Raji (cell line): ENCODE measurements at regions not wholly inside any gene's neighbourhood (a gene's known extent, or its start where the extent isn't known, plus 50 kb on each side); places are given as distances from the start of the nearest gene placed in this dataset.

Experiments
- POLR2A ChIP-seq: IDR thresholded peaks from 2 replicates; pipeline ENCODE4 v1.6.1; 2011; ENCODE audit warnings: low read depth, low read length, control low read depth; ENCODE audit not compliant: insufficient read depth

DNA sequence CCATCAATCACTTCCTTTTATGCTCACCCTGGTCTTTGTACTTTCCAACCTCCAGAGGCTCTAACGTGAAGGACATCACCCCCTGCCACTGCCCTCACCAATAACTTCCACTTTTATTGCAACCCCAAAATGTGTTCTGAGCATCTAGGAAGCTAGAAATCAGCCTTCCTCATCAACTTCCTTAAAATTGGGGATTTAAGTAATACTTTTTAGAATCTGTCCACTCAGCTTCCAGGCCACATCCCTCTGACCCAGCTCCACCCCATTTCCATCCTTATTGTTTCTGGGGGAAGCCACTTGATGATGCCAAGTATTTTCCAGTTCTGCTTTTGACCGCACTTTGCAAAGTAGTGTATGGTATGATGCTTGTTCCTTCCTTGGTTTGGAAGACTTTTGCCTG is 73.5 kb upstream of the XCR1 start:
- no peak for TF ChIP-seq POLR2A

DNA sequence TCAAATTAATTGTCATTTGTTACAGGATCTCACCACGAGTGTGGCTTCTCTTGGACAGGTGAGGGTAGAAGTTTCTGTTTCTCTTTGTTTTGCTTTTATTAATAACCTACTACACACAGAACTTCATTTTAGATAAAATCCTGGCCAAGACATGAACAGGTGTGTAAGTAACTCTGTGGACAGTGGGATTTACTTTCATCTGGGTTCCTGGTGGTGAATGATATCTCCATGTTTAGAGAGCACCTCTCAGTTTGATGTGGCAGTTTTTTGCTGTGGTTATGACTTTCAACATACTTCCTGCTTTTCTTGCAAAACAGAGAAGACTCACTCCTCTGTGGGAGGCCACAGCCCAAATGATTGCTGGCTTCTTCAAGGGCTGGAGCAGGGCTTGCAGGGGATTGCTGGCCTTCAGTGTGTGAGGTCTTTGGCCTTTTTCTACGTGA is 71.1 kb upstream of the XCR1 start:
- TF ChIP-seq POLR2A = 0 out of 2 replicates have a peak, but pooled peaks have one; percentile 25

DNA sequence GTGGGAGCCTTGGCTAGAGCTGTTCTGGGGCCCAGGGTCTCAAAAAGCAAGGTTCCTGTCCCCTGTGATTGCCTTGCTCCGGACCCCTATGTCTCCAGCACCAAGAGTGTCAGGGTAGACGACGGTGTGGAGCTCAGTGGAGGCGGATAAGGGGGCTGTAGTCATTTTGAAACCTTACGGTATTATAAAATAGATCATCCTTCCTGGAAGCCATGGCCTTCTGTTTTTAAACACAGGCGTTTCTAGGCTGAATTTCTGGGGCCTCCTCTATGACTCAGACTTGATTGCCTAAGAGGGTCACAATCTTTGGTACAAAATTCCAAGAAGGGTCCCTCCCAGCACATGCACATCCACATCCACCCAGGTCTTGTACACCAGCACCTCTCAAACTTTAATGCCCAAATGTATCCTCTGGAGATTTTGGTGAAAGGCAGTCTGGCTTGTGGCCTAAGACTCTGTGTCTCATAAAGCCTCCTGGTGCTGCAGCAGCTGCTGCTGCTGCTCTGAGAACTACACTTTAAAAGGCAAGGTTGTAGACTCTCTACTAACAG is 70.5 kb upstream of the XCR1 start:
- TF ChIP-seq POLR2A = no peak

DNA sequence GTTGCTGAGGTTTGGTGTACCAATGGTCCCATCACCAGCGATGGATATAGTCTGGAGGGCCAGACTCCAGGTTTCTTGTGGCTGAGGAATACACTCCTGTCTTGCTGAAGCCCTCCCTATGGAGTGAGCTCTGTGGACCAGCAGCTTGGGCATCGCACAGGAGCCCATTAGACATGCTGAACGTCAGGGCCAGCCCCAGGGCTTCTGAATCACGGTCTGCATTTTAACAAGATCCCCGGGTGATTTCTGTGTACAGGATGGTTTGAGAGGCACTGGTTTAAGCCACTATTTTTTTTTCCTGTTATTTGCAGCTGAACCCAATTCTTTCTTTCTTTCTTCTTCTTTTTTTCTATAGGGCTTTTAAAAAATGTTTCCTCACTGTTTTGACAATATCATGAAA is 69.5 kb upstream of the XCR1 start:
- no peak for TF ChIP-seq POLR2A

DNA sequence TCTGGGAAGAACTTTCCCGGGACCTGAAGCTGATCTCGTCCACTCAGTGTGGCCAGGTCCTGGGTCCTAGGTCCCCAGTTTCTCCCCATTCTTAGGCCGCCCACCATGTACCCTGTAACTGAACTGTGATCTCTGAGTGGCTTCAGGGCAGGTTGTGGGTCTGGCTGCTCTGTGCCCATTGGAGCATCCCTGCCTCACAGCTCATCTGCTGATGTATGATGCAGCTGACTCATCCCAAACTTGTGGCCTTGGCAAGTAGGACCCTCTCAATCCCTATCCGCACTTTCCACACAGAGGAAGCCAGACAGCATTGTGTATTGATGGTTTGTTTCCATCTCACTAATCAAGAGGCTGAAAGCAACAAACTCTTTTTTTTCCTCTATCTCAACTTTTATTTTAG is 69.1 kb upstream of the XCR1 start:
- no peak for TF ChIP-seq POLR2A

DNA sequence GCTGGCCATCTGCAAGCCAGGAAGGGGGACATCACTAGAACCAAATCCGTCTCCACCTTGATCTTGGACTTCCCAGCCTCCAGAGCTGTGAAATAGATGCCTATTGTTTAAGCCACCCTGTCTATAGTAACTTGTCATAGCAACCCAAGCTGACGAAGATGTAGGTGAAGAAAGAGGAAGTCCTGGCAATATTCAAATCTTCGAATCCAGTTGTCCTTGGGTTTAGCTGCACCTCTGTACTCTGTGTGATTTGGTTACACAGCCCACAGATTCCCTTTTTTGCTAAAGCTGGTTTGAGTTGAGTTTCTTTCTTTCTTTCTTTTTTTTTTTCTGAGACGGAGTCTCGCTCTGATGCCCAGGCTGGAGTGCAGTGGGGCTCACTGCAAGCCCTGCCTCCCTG is 68.0 kb upstream of the XCR1 start:
- TF ChIP-seq POLR2A = no peak

DNA sequence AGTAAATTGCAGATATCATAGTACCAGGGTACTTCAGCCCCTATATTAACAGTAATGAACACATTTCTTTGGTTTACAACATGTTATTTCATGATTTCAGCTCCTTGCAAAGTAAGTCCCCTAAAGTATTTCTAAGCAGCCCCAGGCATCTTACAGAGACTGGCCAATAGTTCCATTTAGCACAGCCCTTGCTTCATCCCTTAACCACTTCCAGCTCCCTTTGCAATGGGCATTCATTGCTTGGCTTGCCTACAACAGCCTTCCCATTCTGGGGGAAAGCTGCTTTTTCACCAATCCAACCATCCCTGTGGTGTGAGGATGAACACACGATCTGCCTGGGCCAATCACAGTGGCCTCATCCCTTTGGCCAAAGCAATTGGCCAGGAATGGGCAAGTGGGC is 67.2 kb upstream of the XCR1 start:
- TF ChIP-seq POLR2A = no peak

DNA sequence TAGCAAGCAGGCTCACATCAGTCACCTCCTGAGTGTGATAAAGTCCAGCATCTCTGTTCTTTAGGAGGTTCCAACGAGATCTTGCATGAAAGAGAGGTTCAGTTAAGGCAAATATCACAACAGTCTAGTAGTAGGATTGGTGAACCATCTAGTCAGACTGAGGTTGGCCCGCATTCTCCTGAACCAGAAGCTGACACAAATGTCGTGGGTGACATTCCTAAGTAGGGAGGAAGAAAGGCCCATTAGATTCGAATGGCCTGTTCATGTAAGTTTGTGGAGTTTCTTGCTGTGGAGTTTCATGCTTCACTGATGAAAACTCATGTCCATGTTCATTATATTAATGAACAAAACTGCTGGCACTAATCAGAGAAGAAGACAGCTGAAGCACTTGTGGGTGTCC is 66.7 kb upstream of the XCR1 start:
- TF ChIP-seq POLR2A = no peak

DNA sequence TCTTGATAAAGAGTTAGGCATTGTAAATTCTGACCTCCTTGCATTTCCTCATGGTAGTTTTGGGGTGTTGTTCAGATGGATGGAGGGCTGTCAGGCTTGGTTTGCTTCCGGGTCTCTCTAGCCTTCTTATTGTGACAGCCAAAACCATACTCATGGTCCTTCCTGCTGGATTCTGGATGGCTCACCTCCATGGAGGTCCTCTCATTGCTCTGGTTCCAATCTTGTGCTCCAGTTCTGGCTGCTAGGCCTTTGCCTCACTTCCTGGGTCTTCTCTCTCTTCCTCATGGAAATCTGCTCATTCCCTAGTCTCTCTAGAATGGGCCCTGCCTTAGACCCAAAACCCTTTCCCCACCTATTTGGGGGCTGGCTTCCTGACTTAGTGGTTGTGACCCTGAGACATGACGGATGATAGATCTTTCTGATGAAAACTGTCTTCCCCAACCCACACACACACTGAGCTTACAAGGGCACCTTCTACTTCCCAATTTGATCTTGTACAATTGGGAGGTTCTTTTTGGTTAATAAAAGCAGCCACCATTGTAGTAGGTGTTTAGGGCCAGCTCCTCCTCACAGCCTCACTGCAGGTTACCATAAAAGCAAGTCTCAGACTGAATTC is 66.2 kb upstream of the XCR1 start:
- TF ChIP-seq POLR2A = no peak

DNA sequence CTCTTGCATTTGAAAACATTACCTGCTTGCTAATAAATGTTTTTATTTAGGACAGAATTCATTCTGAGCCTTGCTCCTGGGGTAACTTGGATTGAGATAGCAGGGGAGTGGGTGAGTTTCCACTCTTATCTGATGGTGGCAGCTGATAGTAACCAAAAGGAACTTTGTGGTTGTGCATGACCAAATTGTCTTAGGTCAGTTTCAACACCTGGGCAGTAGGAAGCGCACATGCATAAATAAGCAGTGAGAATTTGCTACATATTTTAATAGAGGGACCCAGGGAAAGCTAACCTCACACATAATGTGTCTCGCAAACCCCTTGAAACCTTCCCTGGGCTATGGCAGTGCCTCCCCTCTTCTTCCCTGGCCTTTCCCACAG is 65.4 kb upstream of the XCR1 start:
- no peak for TF ChIP-seq POLR2A

DNA sequence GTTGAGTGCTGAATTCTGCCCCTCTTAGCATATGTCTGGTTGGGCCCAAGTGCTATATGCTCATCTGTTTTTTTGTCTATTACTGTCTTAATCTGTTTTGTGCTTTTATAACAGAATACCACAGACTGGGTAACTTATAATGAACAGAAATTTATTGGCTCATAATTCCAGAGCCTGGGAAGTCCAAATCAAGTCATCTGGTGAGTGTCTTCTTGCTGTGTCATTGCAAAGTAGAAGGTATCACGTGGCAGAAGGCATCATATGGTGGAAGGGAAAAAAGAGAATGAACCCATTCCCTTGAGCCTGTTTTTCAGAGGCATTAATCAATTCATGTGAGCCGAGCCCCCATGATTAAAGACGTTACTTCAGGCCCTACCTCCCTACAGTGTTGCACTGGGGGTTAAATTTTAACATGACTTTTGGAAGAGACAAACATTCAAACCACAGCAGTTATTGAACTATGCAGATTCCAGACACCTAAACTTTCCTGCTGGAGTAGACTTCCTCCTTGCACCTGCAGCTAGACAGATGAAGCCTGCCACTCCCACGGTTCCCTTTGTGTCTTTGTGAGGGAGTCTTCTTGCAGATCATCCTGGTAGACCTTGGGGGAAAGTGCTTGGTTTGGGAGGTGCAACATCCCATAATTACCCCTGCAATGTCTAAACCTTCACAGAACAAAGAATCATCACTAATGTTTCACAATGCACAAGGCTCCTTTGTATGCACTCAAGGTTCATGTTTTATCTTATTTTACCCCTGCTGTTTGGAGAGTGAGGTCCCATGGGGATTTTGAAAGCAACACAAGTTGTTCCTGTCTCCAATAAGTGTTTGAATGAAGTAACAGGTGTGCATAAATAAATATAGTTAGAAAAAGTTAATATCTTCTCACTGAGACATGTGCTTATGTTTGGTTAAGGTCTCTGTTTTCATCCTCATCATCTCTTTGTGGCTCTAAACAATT is 64.7 kb upstream of the XCR1 start:
- TF ChIP-seq POLR2A = no peak

DNA sequence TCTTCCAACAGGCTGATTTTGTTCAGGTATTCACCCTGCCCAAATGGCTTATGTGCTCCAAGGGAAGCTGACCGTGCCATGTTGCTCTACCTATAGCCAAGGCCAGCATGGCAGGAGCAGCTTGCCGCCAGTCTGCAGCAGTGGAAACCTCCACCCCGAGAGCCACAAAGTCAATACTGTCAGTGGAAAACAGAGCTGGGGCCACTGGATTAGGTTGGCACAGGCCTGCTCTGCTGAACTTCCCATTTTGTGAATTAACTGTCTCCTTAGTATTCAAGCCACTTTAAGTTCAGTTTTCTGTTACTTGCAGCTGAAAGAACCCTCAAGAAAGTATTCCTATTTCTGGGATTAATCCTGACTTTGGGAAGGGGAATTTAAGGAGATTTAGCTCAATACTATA is 63.8 kb upstream of the XCR1 start:
- TF ChIP-seq POLR2A = no peak

DNA sequence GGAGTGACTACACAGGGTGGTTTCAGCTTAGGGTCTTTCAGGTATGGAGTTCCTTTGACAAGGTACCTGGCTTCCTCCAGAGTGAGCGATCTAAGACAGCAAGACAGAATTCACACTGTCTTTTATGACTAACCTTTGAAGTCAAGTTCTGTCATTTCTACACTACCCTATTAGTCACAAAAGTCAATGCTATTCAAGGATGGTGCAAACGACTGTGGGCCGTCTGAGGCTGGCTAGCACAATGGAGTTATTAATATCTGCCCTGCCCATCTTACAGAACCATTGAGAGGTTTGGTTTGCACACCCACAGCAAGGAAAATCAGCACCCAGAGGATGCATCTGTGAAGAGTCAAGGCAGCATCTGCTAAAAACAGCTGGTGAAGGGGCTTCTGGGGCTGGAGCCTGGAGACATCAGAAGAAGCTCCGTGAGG is 62.9 kb upstream of the XCR1 start:
- TF ChIP-seq POLR2A = no peak

DNA sequence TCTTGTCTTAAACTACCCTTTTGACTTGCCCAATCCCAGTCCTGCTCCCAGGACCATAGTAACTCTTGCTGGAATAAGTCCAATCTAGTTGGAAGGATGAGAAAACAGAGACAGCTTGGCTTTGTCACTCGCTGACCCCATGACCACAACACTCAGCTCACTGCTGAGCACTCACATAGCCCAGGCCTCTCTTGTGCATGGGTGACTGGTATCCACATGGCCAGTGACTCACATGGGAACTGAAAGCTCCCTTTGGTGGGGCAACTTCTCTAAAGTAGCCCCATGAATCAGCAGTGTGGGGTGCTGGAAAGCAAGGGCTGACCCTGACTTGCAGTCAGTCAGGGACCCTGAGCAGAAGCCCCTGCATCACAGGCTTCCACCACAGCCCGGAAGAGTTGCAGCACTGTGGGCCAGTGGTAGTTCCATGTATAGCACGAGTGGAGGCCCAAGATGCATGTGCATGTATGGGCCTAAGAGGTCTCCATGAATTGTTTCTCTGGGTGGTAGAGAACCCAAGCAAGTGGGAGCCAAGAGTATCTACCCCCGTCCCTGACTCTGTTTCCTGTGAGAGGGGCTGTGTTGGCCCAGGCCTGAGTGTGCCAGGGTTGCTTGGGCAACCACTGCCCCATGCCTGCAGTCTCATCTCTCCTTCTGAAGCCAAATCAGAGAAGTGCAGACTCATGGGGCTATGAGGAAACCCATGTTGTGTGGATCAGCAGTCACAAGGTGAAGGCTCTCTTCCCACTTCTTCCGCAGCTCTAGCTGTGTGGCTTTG is 62.1 kb upstream of the XCR1 start:
- TF ChIP-seq POLR2A = no peak

DNA sequence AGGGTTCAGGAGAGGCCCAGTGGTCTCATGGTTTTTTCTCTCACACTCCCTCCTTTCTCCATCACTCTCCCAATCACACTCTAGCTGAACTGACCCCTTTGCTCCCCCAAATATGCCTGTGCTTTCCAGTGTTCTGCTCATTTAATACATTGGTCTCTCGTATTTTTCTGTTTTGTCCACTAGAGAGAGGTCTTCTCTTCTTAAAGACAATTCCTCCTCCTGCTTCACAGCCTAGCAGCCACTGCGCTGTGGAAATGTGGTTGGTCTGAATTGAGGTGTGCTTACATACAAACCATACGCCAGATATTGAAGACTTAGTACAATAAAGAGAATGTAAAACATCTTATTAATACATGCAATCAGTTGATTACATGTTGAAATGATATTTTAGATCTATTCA is 60.6 kb upstream of the XCR1 start:
- TF ChIP-seq POLR2A = no peak

DNA sequence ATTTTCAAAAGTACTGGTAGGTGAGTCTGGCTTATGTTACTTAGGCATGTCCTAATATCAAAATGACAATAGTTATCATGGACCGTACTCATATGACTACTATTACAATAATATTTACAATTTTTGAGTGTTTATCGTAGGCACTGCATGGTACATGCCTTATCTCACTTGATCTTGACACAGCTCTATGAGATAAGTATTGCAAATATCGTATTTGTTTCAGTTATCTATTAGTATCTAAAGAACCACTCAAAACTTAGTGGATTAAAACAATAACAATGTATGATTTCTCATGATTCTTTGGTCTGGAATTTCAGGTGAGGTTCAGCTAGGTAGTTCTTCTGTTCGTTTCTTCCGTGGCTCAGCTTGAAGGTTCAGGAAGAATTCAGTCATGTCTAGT is 59.7 kb upstream of the XCR1 start:
- no peak for TF ChIP-seq POLR2A

DNA sequence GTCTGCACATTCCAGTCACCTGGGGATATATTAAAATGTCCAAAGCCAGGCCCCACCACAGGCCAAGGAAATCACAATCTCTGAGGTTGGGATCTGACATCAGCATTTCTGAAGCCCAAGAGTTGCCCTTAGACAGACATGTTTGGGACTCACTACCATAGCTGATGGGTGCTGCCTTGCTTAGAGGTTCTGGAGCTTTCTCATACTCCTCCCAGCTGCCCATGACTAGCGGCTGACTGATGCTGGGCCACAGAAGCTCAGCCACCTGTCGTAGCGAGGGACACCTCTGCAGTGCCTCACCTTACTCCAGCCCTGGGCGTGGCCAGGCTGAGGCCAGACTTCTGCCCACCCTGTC is 58.8 kb upstream of the XCR1 start:
- no peak for TF ChIP-seq POLR2A
